T-helper 17 cell (primary cell): ENCODE measurements at regions not wholly inside any gene's neighbourhood (a gene's known extent, or its start where the extent isn't known, plus 50 kb on each side); places are given as distances from the start of the nearest gene placed in this dataset.

Experiments
- ATAC-seq: fragments of 150-1000 bp; cut with Tn5 transposase; 2 replicates; pipeline ENCODE4 v1.10.0; 2021; ENCODE audit warnings: mild to moderate bottlenecking, moderate library complexity
- DNase-seq, 3 donors: peaks; one replicate each; pipeline versions ENCODE4 v3.0.0 to v3.0.0-alpha.2; 2020 to 2021
- H3K9me3 ChIP-seq: one replicate; pipeline ENCODE4 v1.7.0; 2013; ENCODE audit warnings: low read length, mild to moderate bottlenecking; ENCODE audit not compliant: control insufficient read depth, poor library complexity, severe bottlenecking
- H3K27ac Mint-ChIP-seq: one replicate; pipeline ENCODE4 v1.8.0; 2022; ENCODE audit warnings: mild to moderate bottlenecking, moderate library complexity, mixed read lengths
- H3K27me3 Mint-ChIP-seq: one replicate; pipeline ENCODE4 v1.8.0; 2022; ENCODE audit warnings: mixed read lengths
- H3K36me3 Mint-ChIP-seq: one replicate; pipeline ENCODE4 v1.8.0; 2022; ENCODE audit warnings: low read depth, mixed read lengths
- H3K4me1 Mint-ChIP-seq: one replicate; pipeline ENCODE4 v1.8.0; 2022; ENCODE audit warnings: mild to moderate bottlenecking, mixed read lengths
- H3K4me3 Mint-ChIP-seq: one replicate; pipeline ENCODE4 v1.8.0; 2022; ENCODE audit warnings: mild to moderate bottlenecking, moderate library complexity, mixed read lengths

GRCh38 chr22:44589831-44590230 lies 91.8 kb upstream of the RTL6 start:
- H3K4me1 Mint-ChIP-seq = peaks cover 9% of the 10 kb centered on the region
- no peaks in the 10 kb centered on the region for H3K9me3 ChIP-seq
- no peak overlapping the region for H3K27ac Mint-ChIP-seq
- peaks cover 55% of the 10 kb centered on the region for H3K27me3 Mint-ChIP-seq
- no peak overlapping the region for H3K4me3 Mint-ChIP-seq
- ATAC-seq = no peak
- no peak for DNase-seq
- H3K36me3 Mint-ChIP-seq = peaks cover 8% of the 10 kb centered on the region

GRCh38 chr22:44588348-44588747 lies 90.3 kb upstream of the RTL6 start:
- Mint-ChIP-seq H3K27me3 (peaks cover 61% of the 10 kb centered on the region), H3K4me3 (no peak overlapping the region), H3K36me3 (peaks cover 3% of the 10 kb centered on the region), H3K4me1 (peaks cover 4% of the 10 kb centered on the region), H3K27ac (no peak overlapping the region)
- ATAC-seq (no peak), DNase-seq (no peak)
- no peaks in the 10 kb centered on the region for H3K9me3 ChIP-seq

DNA sequence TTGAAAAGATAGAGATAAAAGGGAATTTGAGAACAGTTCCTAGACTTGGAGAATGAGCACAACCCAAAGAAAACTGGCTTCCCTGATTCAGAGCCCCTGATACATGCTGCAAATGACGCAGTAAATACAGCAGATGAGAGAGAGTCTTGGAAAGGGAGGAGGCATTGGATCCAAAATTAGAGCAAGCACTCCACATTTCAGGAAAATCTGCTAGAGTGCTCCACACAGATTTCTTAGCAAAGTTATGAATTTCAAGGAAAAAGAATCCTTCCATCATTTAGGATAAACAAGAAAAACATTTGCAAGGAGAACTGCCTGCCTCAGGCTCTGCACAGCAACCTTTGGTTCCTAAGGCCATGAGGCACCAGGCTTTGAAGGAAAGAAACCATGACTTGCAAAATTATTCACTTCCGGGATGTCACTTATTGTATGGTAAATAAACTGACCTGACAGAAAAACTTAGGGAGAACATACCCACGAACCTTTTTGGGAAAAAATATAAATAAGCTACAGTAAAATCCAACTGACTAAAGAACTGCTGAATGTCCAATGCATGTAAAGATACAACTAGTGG lies 89.8 kb upstream of the RTL6 start:
- Mint-ChIP-seq H3K4me1 (peaks cover 4% of the 10 kb centered on the region), H3K36me3 (peaks cover 3% of the 10 kb centered on the region), H3K27ac (peak overlapping the region; percentile 72), H3K4me3 (no peak overlapping the region), H3K27me3 (peaks cover 61% of the 10 kb centered on the region)
- no peak for DNase-seq
- no peak for ATAC-seq
- H3K9me3 ChIP-seq = no peaks in the 10 kb centered on the region

DNA sequence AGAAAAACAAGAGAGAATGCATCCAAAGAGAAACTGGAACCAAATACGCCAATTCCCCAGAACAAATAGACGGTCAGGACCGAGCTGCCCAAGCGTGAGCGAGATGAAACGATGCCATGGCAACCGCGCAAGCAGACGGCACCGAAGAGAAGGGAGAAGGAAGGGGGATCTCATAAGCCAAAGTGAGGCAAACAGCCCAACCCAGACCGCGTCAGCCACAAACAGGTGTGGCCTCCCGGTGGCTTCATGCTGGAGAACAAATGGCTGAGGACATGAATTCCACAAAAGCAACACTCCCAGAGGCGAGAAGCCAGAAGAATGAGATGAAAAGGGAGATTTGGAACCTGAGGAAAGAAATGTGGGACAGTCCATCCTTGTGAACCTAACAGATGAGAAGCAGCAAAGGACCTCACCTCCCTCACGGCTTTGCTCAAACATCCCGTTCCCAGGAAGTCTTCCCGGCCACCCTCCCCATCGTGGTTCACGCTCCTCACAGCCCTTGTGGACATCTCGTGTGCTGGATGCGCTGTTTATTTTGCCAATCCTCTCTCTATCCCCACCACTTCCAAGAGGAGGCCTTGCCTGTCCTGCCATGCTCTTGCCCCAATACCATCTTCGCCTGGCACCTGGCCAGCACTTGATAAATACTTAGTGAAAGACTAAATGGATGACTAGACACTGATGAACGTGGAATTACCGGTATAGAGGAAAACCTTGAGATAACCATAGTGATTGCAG lies 89.1 kb upstream of the RTL6 start:
- peak; percentile 27 for ATAC-seq
- Mint-ChIP-seq H3K4me3 (no peak overlapping the region), H3K27ac (peak overlapping the region; percentile 72), H3K27me3 (peaks cover 65% of the 10 kb centered on the region), H3K36me3 (peaks cover 3% of the 10 kb centered on the region), H3K4me1 (peaks cover 4% of the 10 kb centered on the region)
- peak in 1 of 3 donors; percentile 1 for DNase-seq
- H3K9me3 ChIP-seq = no peaks in the 10 kb centered on the region

GRCh38 chr22:44586351-44586990 lies 88.4 kb upstream of the RTL6 start:
- H3K4me3 Mint-ChIP-seq = peak overlapping the region; percentile 5
- H3K9me3 ChIP-seq = no peaks in the 10 kb centered on the region
- H3K4me1 Mint-ChIP-seq = peaks cover 5% of the 10 kb centered on the region
- no peak for DNase-seq
- H3K27ac Mint-ChIP-seq = peak overlapping the region; percentile 32
- H3K36me3 Mint-ChIP-seq = peaks cover 3% of the 10 kb centered on the region
- H3K27me3 Mint-ChIP-seq = peaks cover 66% of the 10 kb centered on the region
- ATAC-seq = no peak

DNA sequence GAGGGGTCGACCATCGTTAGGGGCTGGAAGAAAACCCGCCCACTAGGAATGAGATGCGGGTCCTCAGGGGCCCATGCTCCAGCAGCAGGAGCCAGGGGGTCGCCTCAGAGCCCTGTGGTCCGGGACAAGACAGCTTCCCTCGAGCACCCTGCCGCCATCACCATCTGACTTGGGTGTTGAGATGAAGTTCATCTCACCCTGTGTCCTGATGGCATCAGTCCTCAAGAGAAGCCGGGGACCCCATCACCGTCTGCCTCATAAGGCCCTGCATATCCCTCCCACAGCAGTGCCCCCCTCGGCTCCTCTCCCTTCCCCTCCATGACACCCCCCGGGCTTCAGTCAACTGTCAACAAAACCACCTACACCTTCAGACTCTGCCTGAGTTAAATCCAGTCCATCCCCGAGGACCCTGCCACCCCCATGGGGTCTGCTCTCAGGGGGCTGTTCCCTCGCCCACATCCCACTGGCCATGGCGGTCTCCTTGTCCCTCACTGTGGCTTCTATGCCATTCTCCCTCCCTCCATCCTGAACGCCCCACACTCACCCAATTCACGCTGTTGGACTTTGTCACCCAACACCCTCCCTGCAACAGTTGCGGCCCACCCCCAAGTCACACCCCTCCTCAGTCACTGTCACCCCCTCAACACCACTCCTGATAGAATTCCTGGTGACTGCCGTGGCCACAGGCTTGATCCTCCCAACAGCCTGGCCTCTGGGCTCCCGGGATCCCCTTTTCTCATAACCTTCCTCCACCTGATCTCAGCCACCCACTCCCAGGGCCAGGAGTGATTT lies 87.7 kb upstream of the RTL6 start:
- Mint-ChIP-seq H3K4me1 (peaks cover 7% of the 10 kb centered on the region), H3K36me3 (peaks cover 3% of the 10 kb centered on the region), H3K4me3 (no peak overlapping the region), H3K27ac (peak overlapping the region; percentile 32), H3K27me3 (peaks cover 72% of the 10 kb centered on the region)
- no peak for ATAC-seq
- DNase-seq = peak in 1 of 3 donors; percentile 8
- no peaks in the 10 kb centered on the region for H3K9me3 ChIP-seq

- H3K36me3 Mint-ChIP-seq = peaks cover 2% of the 10 kb centered on the region
- peak in 1 of 3 donors; percentile 1 for DNase-seq
- no peak for ATAC-seq
- peaks cover 78% of the 10 kb centered on the region for H3K27me3 Mint-ChIP-seq
- no peaks in the 10 kb centered on the region for H3K9me3 ChIP-seq
- no peak overlapping the region for H3K4me3 Mint-ChIP-seq
- no peak overlapping the region for H3K27ac Mint-ChIP-seq
- peaks cover 7% of the 10 kb centered on the region for H3K4me1 Mint-ChIP-seq
Observed at GRCh38 chr22:44584256-44584902, 86.3 kb upstream of the RTL6 start.

- Mint-ChIP-seq H3K36me3 (no peaks in the 10 kb centered on the region), H3K4me3 (no peak overlapping the region), H3K27me3 (peaks cover 79% of the 10 kb centered on the region), H3K27ac (no peak overlapping the region), H3K4me1 (peaks cover 7% of the 10 kb centered on the region)
- no peaks in the 10 kb centered on the region for H3K9me3 ChIP-seq
- ATAC-seq (no peak), DNase-seq (peak in 1 of 3 donors; percentile 5)
Observed at GRCh38 chr22:44583854-44584253, 85.8 kb upstream of the RTL6 start.

DNA sequence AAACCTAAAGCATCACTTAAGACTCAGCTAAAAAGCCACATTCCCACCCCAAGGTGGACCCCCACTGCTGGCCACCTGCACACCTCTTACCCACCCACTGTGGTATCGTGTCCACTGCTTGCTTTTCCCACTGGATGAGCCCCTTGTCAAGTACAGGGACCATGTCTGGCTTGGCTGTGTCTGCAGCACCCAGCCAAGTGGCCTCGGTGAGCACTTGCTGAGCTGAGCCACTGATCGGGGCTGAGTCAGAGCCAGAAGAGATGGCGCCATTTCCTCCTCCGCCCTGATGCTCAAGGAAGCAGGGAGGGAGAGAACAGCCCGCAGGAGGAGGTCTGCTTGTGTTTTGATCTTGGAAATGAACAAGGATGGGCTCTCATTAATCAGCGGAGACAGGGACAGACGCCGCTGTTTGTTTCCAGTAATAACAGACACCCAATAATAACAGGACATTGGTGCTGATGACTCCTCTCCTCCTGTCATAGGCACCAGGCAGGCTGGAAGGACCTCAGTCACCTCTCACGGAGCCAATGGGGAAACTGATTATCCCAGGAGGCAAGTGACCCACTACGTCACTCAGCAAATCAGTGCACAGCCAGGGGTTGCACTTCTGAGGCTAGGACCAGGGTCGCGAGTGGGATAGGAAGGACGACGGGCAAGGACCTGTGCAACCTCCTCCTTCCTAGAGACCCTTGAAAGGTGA lies 85.2 kb upstream of the RTL6 start:
- no peaks in the 10 kb centered on the region for H3K36me3 Mint-ChIP-seq
- no peak overlapping the region for H3K4me3 Mint-ChIP-seq
- H3K27ac Mint-ChIP-seq = no peak overlapping the region
- ATAC-seq (no peak), DNase-seq (peak in 1 of 3 donors; percentile 1)
- peaks cover 7% of the 10 kb centered on the region for H3K4me1 Mint-ChIP-seq
- no peaks in the 10 kb centered on the region for H3K9me3 ChIP-seq
- H3K27me3 Mint-ChIP-seq = peaks cover 84% of the 10 kb centered on the region

DNA sequence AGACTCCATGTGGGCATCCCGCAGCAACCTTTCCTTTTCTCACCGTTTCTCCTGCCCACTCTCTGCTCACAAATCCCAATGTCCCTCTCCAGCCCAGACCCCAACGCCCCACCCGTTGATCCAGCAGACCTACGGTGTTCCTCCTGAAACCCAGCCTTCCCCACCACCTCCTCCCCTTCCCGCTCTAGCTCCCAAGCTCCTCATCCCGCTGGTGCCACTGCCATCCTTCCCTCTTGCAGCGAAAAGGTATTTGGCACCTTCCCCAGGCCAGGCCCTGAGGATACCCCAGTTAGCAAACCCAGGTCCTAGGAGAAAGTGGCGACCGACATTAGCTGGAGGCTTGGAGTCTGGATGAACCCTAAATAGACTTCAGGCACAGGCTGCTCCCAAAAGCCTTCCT lies 84.0 kb upstream of the RTL6 start:
- Mint-ChIP-seq H3K27ac (no peak overlapping the region), H3K4me1 (peaks cover 5% of the 10 kb centered on the region), H3K36me3 (no peaks in the 10 kb centered on the region), H3K4me3 (no peak overlapping the region), H3K27me3 (peaks cover 81% of the 10 kb centered on the region)
- DNase-seq (peak in 1 of 3 donors; percentile 1), ATAC-seq (no peak)
- H3K9me3 ChIP-seq = no peaks in the 10 kb centered on the region

DNA sequence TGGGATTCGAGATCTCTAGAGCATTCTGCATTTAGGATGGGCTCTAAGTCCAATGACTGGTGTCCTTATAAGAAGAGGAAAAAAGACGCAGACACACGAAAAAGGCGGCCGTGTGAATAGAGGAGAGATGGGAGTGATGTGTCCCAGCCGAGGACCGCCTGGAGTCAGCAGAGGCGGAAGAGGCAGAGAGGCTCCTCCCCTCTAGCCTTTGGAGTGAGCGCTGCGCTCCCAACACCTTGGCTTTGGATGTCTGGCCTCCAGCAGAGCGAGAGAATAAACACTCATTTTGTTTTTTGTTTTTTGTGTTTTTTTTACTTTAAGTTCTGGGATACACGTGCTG lies 83.0 kb upstream of the RTL6 start:
- Mint-ChIP-seq H3K27ac (no peak overlapping the region), H3K4me1 (peaks cover 2% of the 10 kb centered on the region), H3K27me3 (peaks cover 76% of the 10 kb centered on the region), H3K4me3 (no peak overlapping the region), H3K36me3 (no peaks in the 10 kb centered on the region)
- DNase-seq (peak in 1 of 3 donors; percentile 1), ATAC-seq (no peak)
- H3K9me3 ChIP-seq = no peaks in the 10 kb centered on the region
